ENCODE measurements at regions not wholly inside any gene's neighbourhood (a gene's known extent, or its start where the extent isn't known, plus 50 kb on each side); places are given as distances from the start of the nearest gene placed in this dataset.

DNA sequence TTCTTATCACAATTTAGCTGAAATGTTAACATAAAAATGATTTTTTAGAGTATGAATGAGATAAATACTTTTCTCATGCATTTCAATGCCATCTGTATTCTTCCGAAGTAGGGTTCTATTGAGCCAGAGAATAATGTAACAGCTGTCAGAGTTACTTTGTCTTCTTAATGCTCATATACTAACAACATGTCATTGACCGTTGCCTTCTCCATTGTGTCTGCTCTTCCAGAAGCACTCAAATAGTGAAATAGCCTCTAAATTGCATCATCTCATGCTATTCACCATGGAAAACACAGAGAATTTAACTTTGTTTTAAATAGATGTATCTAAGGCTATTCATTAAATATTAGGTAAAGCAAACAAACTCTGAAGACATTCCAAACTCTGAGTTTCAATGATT lies 1875.9 kb upstream of the CDH9 start:
- no peak for TF ChIP-seq POLR2AphosphoS5 (IDR thresholded peaks at IDR 0.05; ENCODE audit: low read depth)
- TF ChIP-seq, protein P1, sequence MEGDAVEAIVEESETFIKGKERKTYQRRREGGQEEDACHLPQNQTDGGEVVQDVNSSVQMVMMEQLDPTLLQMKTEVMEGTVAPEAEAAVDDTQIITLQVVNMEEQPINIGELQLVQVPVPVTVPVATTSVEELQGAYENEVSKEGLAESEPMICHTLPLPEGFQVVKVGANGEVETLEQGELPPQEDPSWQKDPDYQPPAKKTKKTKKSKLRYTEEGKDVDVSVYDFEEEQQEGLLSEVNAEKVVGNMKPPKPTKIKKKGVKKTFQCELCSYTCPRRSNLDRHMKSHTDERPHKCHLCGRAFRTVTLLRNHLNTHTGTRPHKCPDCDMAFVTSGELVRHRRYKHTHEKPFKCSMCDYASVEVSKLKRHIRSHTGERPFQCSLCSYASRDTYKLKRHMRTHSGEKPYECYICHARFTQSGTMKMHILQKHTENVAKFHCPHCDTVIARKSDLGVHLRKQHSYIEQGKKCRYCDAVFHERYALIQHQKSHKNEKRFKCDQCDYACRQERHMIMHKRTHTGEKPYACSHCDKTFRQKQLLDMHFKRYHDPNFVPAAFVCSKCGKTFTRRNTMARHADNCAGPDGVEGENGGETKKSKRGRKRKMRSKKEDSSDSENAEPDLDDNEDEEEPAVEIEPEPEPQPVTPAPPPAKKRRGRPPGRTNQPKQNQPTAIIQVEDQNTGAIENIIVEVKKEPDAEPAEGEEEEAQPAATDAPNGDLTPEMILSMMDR (IDR thresholded peaks at IDR 0.05; ENCODE audit: insufficient read depth, low read length) = no peak

All from HL-60 (cell line).